Fibroblast of pulmonary artery (primary cell): ENCODE measurements at regions not wholly inside any gene's neighbourhood (a gene's known extent, or its start where the extent isn't known, plus 50 kb on each side); places are given as distances from the start of the nearest gene placed in this dataset.
"Not testable (repeated sequence)": the region's sequence is repeated elsewhere in the genome, so short reads cannot be mapped to it uniquely, and the experiment has no call there.

ENCODE experiments used
- DNase-seq: peaks from one replicate; pipeline ENCODE4 v3.0.0-alpha.2; 2010; ENCODE audit warnings: low read depth
- H3K4me3 ChIP-seq: replicated peaks from 2 replicates; pipeline ENCODE4 v1.5.1; 2011; ENCODE audit warnings: low read depth, mild to moderate bottlenecking, control low read depth, low read length, moderate library complexity
- TF ChIP-seq, protein P1 (sequence below): IDR thresholded peaks from 2 replicates; pipeline ENCODE4 v1.5.1; 2011; ENCODE audit warnings: mild to moderate bottlenecking, control low read depth, low read length, inconsistent platforms; ENCODE audit errors: missing control alignments

DNA sequence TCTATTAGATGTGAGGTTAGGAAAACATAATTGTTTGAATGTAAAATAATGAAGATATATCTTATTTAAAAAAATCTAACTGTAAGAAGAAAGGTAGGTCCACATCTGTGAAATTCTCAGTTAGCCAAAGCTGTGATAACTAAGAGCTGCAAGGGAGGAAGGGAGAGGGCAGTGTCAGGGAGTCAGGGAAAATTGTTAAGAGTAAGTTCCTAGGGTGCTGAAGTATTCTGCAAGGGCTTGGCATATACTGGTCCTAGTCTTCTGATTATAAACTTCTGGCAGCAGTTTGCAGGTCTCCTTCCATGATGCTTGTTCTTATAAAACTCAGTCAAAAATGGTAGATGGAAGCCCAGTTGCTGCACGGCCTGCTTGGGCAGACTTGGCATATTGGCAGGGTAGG lies 233.2 kb downstream of the NMUR2 start:
- no peak for DNase-seq
- H3K4me3 ChIP-seq: no peak overlapping the region
- TF ChIP-seq, protein P1, sequence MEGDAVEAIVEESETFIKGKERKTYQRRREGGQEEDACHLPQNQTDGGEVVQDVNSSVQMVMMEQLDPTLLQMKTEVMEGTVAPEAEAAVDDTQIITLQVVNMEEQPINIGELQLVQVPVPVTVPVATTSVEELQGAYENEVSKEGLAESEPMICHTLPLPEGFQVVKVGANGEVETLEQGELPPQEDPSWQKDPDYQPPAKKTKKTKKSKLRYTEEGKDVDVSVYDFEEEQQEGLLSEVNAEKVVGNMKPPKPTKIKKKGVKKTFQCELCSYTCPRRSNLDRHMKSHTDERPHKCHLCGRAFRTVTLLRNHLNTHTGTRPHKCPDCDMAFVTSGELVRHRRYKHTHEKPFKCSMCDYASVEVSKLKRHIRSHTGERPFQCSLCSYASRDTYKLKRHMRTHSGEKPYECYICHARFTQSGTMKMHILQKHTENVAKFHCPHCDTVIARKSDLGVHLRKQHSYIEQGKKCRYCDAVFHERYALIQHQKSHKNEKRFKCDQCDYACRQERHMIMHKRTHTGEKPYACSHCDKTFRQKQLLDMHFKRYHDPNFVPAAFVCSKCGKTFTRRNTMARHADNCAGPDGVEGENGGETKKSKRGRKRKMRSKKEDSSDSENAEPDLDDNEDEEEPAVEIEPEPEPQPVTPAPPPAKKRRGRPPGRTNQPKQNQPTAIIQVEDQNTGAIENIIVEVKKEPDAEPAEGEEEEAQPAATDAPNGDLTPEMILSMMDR: no peak

DNA sequence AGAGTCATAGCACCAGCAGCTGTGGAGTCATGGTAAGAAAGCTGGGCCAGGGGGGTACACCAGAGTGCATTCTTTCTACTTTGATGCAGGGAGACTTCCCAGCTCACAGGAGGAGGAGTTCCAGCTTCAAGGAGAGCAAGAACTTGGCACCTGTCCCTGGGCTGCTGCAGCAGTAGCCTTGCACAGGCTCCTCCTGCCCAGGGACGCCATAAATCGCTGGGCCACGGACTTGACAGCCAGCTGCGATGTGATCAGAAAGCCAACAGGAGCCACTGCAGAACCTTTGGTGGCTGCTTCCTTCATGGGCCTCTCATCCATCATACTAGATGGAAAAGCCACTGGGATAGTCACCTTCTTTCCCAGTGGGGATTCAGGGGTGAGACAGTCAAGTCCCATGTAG lies 234.7 kb downstream of the NMUR2 start:
- no peak for DNase-seq
- no peak overlapping the region for H3K4me3 ChIP-seq
- TF ChIP-seq, protein P1: no peak

DNA sequence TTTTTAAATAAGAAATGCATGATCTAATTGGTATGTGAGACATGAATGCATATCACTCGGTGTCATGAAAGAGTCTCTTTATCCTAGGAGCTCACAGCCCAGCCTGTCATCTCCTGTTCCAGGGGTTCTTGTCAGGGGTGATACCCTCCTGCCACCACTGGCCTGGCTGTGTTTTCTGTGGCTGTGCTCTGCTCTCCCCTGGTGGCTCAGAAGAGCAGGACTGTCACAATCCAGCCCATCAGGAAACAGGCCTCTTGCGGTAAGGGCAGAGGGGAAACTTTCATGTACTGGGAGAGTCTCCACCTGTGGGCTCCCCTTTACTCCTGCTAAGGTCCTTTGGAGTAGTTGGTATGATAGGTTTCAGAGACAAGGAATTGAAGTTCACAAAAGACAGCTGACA lies 240.2 kb upstream of the GLRA1 start:
- no peak overlapping the region for H3K4me3 ChIP-seq
- TF ChIP-seq, protein P1: no peak
- no peak for DNase-seq

DNA sequence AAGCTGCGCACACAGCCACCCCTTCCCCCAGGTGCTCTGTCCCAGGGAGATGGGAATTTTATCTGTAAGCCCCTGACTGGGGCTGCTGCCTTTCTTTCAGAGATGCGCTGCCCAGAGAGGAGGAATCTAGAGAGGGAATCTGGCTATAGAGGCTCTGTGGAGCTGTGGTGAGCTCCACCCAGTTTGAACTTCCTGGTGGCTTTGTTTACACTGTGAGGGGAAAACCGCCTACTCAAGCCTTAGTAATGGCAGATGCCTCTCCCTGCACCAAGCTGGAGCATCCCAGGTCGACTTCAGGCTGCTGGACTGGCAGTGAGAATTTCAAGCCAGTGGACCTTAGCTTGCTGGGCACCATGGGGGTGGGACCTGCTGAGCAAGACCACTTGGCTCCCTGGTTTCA lies 235.2 kb upstream of the GLRA1 start:
- H3K4me3 ChIP-seq, DNase-seq: not testable (repeated sequence)

DNA sequence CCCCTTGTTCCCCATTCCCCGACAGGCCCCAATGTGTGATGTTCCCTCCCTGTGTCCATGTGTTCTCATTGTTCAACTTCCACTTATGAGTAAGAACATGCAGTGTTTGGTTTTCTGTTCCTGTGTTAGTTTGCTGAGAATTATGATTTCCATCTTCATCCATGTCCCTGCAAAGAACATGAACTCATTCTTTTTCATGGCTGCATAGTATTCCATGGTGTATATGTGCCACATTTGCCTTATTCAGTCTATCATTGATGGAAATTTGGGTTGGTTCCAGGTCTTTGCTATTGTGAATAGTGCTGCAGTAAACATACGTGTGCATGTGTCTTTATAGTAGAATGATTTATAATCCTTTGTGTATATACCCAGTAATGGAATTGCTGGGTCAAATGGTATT lies 229.8 kb upstream of the GLRA1 start:
- H3K4me3 ChIP-seq, DNase-seq: not testable (repeated sequence)

DNA sequence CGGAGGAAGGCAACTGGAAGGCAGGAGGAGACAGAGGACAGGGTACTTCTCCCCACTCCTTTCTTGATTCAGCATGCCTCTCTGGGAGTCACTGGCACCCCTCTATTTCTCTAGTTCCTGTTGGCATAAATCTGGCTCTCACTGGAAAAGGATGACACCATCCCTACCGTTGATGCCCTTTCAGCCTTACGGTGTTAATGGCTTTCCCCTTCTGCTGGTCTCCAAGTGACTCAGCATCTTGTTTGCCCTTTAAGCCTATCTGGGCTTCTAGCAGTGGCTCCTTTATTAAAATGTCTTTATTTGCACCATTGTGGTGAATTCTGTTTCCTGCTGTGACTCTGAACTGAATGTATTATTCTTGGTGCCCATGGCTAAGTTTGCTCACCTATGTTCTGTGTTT lies 227.3 kb upstream of the GLRA1 start:
- TF ChIP-seq, protein P1: no peak
- no peak overlapping the region for H3K4me3 ChIP-seq
- no peak for DNase-seq

DNA sequence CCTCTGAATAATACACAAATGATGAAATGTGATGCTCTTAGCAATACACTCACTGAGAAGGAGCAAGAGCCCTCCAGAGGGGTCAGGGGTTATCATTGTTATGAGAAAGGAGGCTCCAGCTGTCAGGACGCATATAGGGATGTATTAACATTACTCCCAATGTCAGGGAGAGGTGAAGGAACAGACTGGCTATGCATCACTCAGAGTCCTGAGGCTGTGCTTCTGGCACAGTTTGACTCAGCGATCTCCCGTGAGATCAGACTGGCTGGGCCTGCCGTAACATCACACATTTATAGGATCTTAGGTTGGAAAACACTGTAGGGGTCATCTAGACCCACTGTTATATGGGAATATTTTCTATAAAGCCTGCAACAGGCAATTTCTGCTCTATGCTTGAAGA lies 226.5 kb upstream of the GLRA1 start:
- DNase-seq: no peak
- TF ChIP-seq, protein P1: no peak
- H3K4me3 ChIP-seq: no peak overlapping the region

DNA sequence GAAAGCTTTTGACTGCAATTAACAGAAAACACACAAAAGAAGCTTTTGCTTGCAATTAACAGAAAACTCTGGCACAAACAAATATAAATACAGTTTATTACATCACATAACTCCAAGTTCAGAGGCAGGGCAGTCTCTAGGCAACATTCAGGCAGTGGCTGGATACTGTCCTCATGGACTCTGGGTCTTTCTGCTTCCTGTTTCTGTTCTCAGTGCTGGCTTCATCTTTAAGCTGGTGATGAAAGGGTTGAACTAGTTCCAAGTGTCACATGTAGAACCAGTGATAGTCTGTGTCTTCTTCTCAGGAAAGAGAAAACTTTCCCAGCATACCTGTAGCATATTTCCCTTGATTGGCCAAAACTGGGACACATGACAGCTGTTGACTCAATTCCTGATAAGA lies 222.6 kb upstream of the GLRA1 start:
- TF ChIP-seq, protein P1: no peak
- H3K4me3 ChIP-seq: no peak overlapping the region

More for the DNA sequence above, 222.6 kb upstream of the GLRA1 start:
- DNase-seq: no peak
